HEK293T (cell line): ENCODE measurements at regions not wholly inside any gene's neighbourhood (a gene's known extent, or its start where the extent isn't known, plus 50 kb on each side); places are given as distances from the start of the nearest gene placed in this dataset.

Experiments
- ARNT ChIP-seq: fragments of 450-650 bp; IDR thresholded peaks from 2 replicates; pipeline ENCODE4 v1.6.1; 2017; ENCODE audit warnings: mild to moderate bottlenecking
- BHLHE40 ChIP-seq: fragments of 450-650 bp; IDR thresholded peaks from 2 replicates; pipeline ENCODE4 v1.6.1; 2016; ENCODE audit warnings: mild to moderate bottlenecking, moderate library complexity, borderline replicate concordance
- CTBP1 ChIP-seq: fragments of 450-650 bp; IDR thresholded peaks from 2 replicates; pipeline ENCODE4 v1.6.1; 2016; ENCODE audit warnings: borderline replicate concordance
- ELF4 ChIP-seq: fragments of 450-650 bp; IDR thresholded peaks from 2 replicates; pipeline ENCODE4 v1.6.1; 2017; ENCODE audit warnings: antibody characterized with exemption
- FOXM1 ChIP-seq: fragments of 450-650 bp; IDR thresholded peaks from 2 replicates; pipeline ENCODE4 v1.6.1; 2017; ENCODE audit warnings: mild to moderate bottlenecking, borderline replicate concordance
- HDGF ChIP-seq: fragments of 450-650 bp; IDR thresholded peaks from 2 replicates; pipeline ENCODE4 v1.6.1; 2017; ENCODE audit warnings: antibody characterized with exemption, borderline replicate concordance
- LEF1 ChIP-seq: fragments of 450-650 bp; IDR thresholded peaks from 2 replicates; pipeline ENCODE4 v1.6.1; 2017; ENCODE audit warnings: mild to moderate bottlenecking, borderline replicate concordance
- NFRKB ChIP-seq: fragments of 450-650 bp; IDR thresholded peaks from 2 replicates; pipeline ENCODE4 v1.6.1; 2016; ENCODE audit warnings: mild to moderate bottlenecking, moderate library complexity
- SP1 ChIP-seq: fragments of 450-650 bp; IDR thresholded peaks from 2 replicates; pipeline ENCODE4 v1.6.1; 2017
- SUZ12 ChIP-seq: fragments of 450-650 bp; IDR thresholded peaks from 2 replicates; pipeline ENCODE4 v1.6.1; 2016; ENCODE audit warnings: mild to moderate bottlenecking
- TARDBP ChIP-seq: fragments of 450-650 bp; IDR thresholded peaks from 2 replicates; pipeline ENCODE4 v1.6.1; 2016

GRCh38 chr9:108088916-108089315, 599.3 kb upstream of the KLF4 start:
- TF ChIP-seq ARNT, result no peak
- TF ChIP-seq ELF4, result no peak
- no peak for TF ChIP-seq CTBP1
- TF ChIP-seq TARDBP, result no peak
- TF ChIP-seq FOXM1, result no peak
- TF ChIP-seq BHLHE40, result no peak
- no peak for TF ChIP-seq SP1
- TF ChIP-seq LEF1, result no peak
- TF ChIP-seq SUZ12, result no peak
- TF ChIP-seq NFRKB, result no peak
- no peak for TF ChIP-seq HDGF
